Stimulated activated CD8-positive, alpha-beta memory T cell treated with anti-CD3 and anti-CD28 coated beads, Interleukin-4, amount 100 ng/mL, for 1 hour (primary cell): ENCODE measurements at regions not wholly inside any gene's neighbourhood (a gene's known extent, or its start where the extent isn't known, plus 50 kb on each side); places are given as distances from the start of the nearest gene placed in this dataset.

Experiments
- DNase-seq, 2 donors: peaks; one replicate each; pipeline ENCODE4 v3.0.0-alpha.2; 2020; ENCODE audit warnings: low read depth in 2 of 2, low spot score in 1 of 2

- no peak for DNase-seq
Measured at GRCh38 chr11:109857637-109858036, 235.6 kb upstream of the ZC3H12C start.

GRCh38 chr11:109858152-109858551 lies 235.0 kb upstream of the ZC3H12C start:
- DNase-seq: no peak

GRCh38 chr11:109859045-109859724 lies 234.0 kb upstream of the ZC3H12C start:
- DNase-seq: no peak

- no peak for DNase-seq
Measured at GRCh38 chr11:109862835-109863234, 230.4 kb upstream of the ZC3H12C start.

- DNase-seq: no peak
Measured at GRCh38 chr11:109864151-109864661, 229.0 kb upstream of the ZC3H12C start.

GRCh38 chr11:109864834-109865547 lies 228.2 kb upstream of the ZC3H12C start:
- no peak for DNase-seq

- DNase-seq: no peak
Measured at GRCh38 chr11:109865548-109866186, 227.5 kb upstream of the ZC3H12C start.

- DNase-seq: no peak
Measured at GRCh38 chr11:109867784-109868183, 225.4 kb upstream of the ZC3H12C start.

GRCh38 chr11:109869536-109869935 lies 223.7 kb upstream of the ZC3H12C start:
- no peak for DNase-seq

- DNase-seq: no peak
Measured at GRCh38 chr11:109870297-109870696, 222.9 kb upstream of the ZC3H12C start.

GRCh38 chr11:109877043-109877442 lies 216.1 kb upstream of the ZC3H12C start:
- DNase-seq: no peak

- DNase-seq: no peak
Measured at GRCh38 chr11:109884501-109884900, 208.7 kb upstream of the ZC3H12C start.

- DNase-seq: no peak
Measured at GRCh38 chr11:109885006-109885405, 208.2 kb upstream of the ZC3H12C start.

- DNase-seq: no peak
Measured at GRCh38 chr11:109892321-109892794, 200.8 kb upstream of the ZC3H12C start.

- no peak for DNase-seq
Measured at GRCh38 chr11:109894242-109894641, 198.9 kb upstream of the ZC3H12C start.

- no peak for DNase-seq
Measured at GRCh38 chr11:109898592-109898991, 194.6 kb upstream of the ZC3H12C start.

GRCh38 chr11:109902764-109903433 lies 190.3 kb upstream of the ZC3H12C start:
- no peak for DNase-seq

- no peak for DNase-seq
Measured at GRCh38 chr11:109911488-109911887, 181.7 kb upstream of the ZC3H12C start.

GRCh38 chr11:109914038-109914437 lies 179.2 kb upstream of the ZC3H12C start:
- DNase-seq: no peak

- no peak for DNase-seq
Measured at GRCh38 chr11:109914809-109915653, 178.2 kb upstream of the ZC3H12C start.
